ENCODE measurements at regions not wholly inside any gene's neighbourhood (a gene's known extent, or its start where the extent isn't known, plus 50 kb on each side); places are given as distances from the start of the nearest gene placed in this dataset.

- TF ChIP-seq, protein P1, sequence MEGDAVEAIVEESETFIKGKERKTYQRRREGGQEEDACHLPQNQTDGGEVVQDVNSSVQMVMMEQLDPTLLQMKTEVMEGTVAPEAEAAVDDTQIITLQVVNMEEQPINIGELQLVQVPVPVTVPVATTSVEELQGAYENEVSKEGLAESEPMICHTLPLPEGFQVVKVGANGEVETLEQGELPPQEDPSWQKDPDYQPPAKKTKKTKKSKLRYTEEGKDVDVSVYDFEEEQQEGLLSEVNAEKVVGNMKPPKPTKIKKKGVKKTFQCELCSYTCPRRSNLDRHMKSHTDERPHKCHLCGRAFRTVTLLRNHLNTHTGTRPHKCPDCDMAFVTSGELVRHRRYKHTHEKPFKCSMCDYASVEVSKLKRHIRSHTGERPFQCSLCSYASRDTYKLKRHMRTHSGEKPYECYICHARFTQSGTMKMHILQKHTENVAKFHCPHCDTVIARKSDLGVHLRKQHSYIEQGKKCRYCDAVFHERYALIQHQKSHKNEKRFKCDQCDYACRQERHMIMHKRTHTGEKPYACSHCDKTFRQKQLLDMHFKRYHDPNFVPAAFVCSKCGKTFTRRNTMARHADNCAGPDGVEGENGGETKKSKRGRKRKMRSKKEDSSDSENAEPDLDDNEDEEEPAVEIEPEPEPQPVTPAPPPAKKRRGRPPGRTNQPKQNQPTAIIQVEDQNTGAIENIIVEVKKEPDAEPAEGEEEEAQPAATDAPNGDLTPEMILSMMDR (IDR thresholded peaks at IDR 0.05) = no peak
- no peak overlapping the region for H3K4me3 Mint-ChIP-seq
- no peaks in the 10 kb centered on the region for H3K9me3 Mint-ChIP-seq
- H3K36me3 Mint-ChIP-seq (ENCODE audit: low read depth) = no peaks in the 10 kb centered on the region
- no peak overlapping the region for H3K27ac Mint-ChIP-seq
- H3K27me3 Mint-ChIP-seq (ENCODE audit: insufficient read depth) = no peaks in the 10 kb centered on the region
- H3K4me1 Mint-ChIP-seq (ENCODE audit: low read depth) = no peaks in the 10 kb centered on the region
- no peak for DNase-seq
Observed at GRCh38 chrX:131955099-131955777, 67.9 kb upstream of the STK26 start.

- H3K9me3 Mint-ChIP-seq = no peaks in the 10 kb centered on the region
- no peak overlapping the region for H3K27ac Mint-ChIP-seq
- DNase-seq = no peak
- H3K27me3 Mint-ChIP-seq (ENCODE audit: insufficient read depth) = no peaks in the 10 kb centered on the region
- H3K4me1 Mint-ChIP-seq (ENCODE audit: low read depth) = no peaks in the 10 kb centered on the region
- no peaks in the 10 kb centered on the region for H3K36me3 Mint-ChIP-seq (ENCODE audit: low read depth)
- TF ChIP-seq, protein P1 (IDR thresholded peaks at IDR 0.05) = no peak
- no peak overlapping the region for H3K4me3 Mint-ChIP-seq
Observed at GRCh38 chrX:131958724-131959123, 64.4 kb upstream of the STK26 start.

- H3K9me3 Mint-ChIP-seq = no peaks in the 10 kb centered on the region
- no peaks in the 10 kb centered on the region for H3K4me1 Mint-ChIP-seq (ENCODE audit: low read depth)
- no peak for DNase-seq
- H3K27me3 Mint-ChIP-seq (ENCODE audit: insufficient read depth) = no peaks in the 10 kb centered on the region
- TF ChIP-seq, protein P1 (IDR thresholded peaks at IDR 0.05) = no peak
- no peak overlapping the region for H3K4me3 Mint-ChIP-seq
- no peaks in the 10 kb centered on the region for H3K36me3 Mint-ChIP-seq (ENCODE audit: low read depth)
- H3K27ac Mint-ChIP-seq = no peak overlapping the region
Observed at GRCh38 chrX:131970347-131970746, 52.8 kb upstream of the STK26 start.
